GM10266 (cell line): ENCODE measurements at regions not wholly inside any gene's neighbourhood (a gene's known extent, or its start where the extent isn't known, plus 50 kb on each side); places are given as distances from the start of the nearest gene placed in this dataset.
"Not testable (repeated sequence)": the region's sequence is repeated elsewhere in the genome, so short reads cannot be mapped to it uniquely, and the experiment has no call there.

ENCODE experiments used
- DNase-seq: peaks from one replicate; pipeline ENCODE4 v3.0.0; 2012; ENCODE audit errors: extremely low spot score
- CTCF ChIP-seq: IDR thresholded peaks from 2 replicates; pipeline ENCODE4 v1.5.1; 2012; ENCODE audit warnings: mild to moderate bottlenecking, low read depth; ENCODE audit not compliant: control insufficient read depth, insufficient read depth; ENCODE audit errors: missing control alignments

DNA sequence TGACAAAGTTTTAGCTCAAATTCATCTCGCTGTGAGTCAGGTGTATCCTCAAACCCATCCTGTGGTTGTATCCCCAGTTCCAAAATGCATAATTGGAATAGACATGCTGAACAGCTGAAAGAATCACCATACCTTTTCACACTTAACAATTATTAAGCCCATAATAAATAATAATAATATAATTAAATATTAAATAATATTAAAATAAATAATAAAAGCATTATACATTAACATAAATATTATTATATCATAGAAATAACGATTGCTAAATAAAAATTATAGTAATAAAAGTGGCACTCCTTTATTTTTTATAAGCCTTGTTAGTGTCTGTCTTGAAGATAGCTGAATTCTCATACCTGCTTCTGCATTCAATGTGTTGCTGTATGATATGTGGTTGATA, 257.5 kb upstream of the B3GALT2 start:
- TF ChIP-seq CTCF, result no peak
- DNase-seq, result no peak

DNA sequence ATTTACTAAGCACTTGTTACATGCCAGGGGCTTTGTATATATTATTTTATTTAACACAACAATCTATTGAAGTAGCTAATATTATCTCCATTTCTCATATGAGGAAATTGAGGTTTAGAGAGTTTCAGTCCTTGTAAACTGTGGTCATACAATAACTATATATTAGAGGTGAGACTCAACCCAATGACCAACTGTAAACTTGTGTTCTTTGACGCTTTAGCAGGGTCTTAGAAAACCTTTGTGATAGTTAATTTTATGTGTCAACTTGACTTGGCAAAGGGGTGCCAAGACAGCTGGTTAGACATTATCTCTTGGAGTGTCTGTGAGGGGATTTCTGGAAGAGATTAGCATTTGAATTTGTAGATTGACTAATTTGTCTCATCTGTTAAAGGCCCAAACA, 252.4 kb upstream of the B3GALT2 start:
- DNase-seq, result no peak
- TF ChIP-seq CTCF, result no peak

DNA sequence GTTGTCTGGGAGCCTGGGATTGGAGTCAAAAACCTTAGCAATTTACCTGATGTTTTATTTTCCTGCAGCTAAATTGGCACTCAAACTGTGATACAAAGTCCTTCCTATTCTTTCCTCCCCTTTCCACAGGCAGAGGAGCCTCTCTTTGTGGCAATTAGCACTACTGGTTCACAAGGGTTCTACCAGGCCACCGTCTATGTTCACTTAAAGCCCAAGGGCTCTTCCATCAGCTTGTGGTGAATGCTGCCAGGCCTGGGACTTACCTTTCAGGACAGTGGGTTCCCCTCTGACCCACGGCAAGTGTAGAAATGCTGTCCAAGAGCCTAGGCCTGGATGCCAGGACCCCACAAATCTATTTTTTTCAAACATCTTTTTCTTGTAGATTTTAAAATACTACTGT, 251.9 kb upstream of the B3GALT2 start:
- TF ChIP-seq CTCF, result no peak
- no peak for DNase-seq

GRCh38 chr1:193437785-193438184, 251.4 kb upstream of the B3GALT2 start:
- TF ChIP-seq CTCF, result no peak
- peak; percentile 23 for DNase-seq

DNA sequence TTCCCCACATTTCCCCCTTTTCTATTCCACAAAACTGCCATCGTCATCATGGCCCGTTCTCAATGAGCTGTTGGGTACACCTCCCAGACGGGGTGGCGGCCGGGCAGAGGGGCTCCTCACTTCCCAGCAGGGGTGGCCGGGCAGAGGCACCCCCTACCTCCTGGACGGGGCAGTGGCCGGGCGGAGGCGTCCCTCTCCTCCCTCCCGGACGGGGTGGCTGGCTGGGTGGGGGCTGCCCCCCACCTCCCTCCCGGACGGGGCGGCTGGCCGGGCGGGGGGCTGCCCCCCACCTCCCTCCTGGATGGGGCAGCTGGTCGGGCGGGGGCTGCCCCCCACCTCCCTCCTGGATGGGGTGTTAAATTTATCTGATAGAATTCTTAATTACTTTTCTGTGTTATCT, 250.9 kb upstream of the B3GALT2 start:
- DNase-seq, result not testable (repeated sequence)

DNA sequence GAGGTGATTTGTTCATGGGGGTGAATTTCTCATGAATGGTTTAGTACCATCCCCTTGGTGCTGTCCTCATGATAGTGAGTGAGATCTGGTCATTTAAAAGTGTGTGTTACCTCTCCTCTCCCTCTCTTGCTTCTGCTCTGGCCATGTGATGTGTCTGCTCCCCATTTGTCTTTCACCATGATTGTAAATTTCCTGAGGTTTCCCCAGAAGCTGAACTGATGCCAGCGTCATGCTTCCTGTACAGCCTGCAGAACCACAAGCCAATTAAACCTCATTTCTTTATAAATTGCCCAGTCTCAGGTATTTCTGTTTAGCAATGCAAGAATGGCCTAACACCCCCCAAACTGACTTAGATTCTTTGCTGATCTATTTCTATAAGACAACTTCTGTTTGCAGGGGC, 249.4 kb upstream of the B3GALT2 start:
- TF ChIP-seq CTCF, result no peak
- DNase-seq, result no peak

DNA sequence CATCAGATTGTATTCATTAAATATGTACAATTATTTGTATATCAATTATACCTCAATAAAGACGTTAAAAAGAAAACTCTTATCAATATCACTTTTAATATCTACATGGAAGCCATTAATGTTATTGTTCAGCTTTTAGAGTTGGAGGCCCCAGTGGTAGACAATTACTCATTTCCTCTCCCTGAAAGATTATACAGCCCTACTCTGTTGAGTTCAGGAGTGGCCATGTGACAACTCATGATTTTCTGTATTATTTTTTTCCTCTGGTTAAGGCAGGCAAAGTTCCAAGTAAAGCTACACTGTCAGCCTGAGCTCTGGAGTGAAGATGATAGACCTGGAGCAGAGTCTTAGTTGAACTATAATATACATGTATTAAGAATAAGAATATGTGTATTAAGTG, 247.9 kb upstream of the B3GALT2 start:
- no peak for TF ChIP-seq CTCF
- no peak for DNase-seq

DNA sequence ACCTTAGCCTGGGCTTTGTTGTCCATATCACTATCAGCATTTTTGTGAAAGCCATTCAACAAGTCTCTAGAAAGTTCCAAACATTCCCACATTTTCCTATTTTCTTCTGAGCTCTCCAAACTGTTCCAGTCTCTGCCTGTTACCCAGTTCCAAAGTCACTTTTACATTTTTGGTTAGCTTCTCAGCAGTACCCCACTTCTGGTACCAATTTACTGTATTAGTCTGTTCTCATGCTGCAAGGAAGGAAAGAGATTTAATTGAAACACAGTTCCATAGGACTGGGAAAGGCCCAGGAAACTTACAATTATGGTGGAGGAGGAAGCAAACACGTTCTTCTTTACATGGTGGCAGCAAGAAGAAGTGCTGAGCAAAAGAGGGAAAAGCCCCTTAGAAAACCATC, 247.2 kb upstream of the B3GALT2 start:
- no peak for DNase-seq
- TF ChIP-seq CTCF, result no peak
